COLO829 (cell line): ENCODE measurements at regions not wholly inside any gene's neighbourhood (a gene's known extent, or its start where the extent isn't known, plus 50 kb on each side); places are given as distances from the start of the nearest gene placed in this dataset.
"Not testable (repeated sequence)": the region's sequence is repeated elsewhere in the genome, so short reads cannot be mapped to it uniquely, and the experiment has no call there.

Experiments
- DNase-seq: peaks from one replicate; pipeline ENCODE4 v3.0.0; 2012; ENCODE audit warnings: low spot score

- no peak for DNase-seq
Observed at GRCh38 chr1:212495766-212496494, 63.2 kb downstream of the NENF start.

DNA sequence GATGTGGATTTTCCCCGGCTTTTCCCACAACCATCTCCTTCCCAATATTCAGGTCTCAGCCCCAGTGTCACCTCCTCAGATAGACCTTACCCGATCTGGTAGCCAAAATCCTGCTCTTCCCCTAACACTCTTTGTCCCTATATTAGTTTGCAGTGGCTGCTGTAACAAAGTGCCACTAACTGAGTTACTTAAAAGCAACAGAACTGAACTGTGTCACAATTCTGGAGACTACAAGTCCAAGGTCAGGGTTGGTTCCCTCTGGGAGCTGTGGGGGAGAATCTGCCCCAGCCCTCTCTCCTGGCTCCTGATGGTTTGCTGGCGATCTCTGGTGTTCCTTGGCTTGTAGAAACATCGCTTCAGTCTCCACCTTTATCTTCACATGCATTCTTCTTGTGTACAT, 64.0 kb downstream of the NENF start:
- no peak for DNase-seq

GRCh38 chr1:212497553-212497952, 64.8 kb downstream of the NENF start:
- DNase-seq: no peak

GRCh38 chr1:212498283-212499040, 65.7 kb downstream of the NENF start:
- DNase-seq: peak; percentile 35

DNA sequence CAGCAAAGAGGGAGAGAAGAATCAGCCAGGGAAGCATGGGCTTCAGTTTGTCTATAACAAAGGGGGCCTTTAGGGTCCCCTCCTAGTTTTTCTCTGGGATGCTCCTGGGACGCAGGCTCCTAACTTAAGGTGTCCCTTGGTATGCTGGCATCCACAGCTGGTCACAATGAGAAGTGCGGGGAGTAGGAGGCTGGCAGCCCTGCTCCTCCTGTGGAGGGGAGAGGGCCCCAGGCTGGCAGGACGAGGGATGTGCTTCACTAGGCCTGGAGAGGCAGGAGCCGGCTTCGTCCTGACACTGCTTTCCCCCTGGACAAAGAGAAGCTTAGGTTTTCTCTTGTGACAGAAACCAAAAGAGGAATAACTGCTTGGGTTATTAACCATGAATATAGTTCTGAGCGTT, 67.6 kb downstream of the NENF start:
- no peak for DNase-seq

- DNase-seq: no peak
Observed at GRCh38 chr1:212500983-212501382, 68.3 kb downstream of the NENF start.

DNA sequence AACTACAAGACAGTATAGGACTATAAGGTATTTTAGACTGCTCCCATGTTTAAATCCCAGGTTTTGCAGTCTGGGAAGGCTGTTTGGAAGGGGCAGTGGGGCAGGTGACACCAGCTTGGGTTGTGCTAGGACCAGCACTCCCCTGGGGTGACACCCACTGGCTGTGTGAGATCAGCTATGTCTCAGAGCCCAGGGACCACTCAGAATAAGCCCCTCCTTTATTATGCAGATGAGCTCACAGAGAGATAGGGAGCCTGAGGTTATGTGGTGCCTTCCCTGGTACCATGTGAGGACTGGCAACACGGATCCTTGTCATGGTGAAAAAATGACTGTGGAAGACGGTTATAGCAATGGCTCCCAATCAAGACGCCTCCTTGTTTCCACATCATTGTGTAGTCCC, 71.0 kb downstream of the NENF start:
- DNase-seq: no peak

DNA sequence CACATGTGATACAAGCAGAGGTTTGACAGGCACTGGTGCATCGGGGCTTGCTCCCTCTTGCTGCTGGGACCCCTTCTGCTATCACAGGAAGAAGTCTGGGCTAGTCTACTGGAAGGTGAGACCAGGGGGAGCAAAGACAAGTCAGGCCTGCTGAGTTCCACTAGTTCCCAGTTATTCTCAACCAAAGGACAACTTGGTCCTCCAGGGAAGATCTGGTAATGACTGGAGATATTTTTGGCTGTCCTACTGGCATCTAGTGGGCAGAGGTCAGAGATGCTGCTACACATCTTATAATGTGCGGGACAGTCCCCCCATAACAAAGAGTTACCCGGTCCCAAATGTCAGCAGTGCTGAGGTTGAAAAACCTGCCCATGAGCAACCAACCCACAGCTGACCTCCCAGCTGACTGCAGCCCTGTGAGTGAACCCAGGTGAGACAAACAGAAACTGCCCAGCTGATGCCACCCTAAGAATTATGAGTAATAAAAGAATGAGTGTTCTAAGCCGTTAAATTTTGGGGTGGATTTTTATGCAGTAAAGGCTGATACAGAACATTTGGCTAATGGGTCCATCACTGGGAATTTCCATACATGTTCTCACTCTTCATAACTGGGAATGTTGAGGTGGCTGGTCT, 71.6 kb downstream of the NENF start:
- no peak for DNase-seq

- DNase-seq: no peak
Observed at GRCh38 chr1:212506666-212507065, 73.9 kb downstream of the NENF start.

DNA sequence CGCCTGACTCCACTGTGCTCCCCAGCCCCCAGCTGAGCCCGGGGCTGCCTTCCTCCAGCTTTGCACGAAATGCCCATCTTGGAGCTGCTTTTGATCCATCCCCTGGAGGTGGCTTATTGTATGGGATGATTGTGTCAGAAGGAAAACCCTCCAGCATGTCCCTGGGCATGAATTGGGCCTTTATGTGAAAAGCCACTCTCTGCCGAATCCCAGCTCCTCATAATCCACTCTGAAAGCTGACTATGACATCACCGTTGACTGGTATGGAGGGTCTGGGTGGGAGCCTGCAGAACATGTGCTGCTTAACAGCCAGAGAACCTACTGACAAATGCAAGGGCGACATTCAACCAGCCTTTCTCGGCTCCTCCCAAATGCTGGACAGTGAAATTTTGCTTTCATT, 74.6 kb downstream of the NENF start:
- DNase-seq: peak; percentile 47

- DNase-seq: no peak
Observed at GRCh38 chr1:212512816-212513559, 80.3 kb downstream of the NENF start.

- DNase-seq: no peak
Observed at GRCh38 chr1:212513586-212513985, 80.9 kb downstream of the NENF start.

- DNase-seq: no peak
Observed at GRCh38 chr1:212514056-212514614, 81.4 kb downstream of the NENF start.

DNA sequence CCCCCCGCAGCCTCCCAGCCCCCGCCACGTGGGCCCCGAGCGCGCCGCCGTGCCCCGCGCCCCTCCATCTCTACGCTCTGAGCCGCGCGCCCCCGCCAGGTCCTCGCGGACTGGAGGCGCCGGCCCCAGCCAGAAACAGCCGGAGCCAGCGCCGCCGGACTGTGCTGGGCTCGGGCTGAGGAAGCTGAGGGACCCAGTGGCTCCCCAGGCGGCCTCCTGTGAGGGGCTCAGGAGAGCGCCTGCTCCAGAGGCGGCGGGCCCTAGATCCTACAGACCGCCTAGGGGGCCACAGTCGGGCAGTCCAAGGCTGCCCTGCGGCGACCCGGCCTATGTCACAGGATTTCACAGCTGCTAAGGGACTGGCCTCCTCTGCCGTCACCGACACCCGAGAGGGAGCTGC, 82.1 kb downstream of the NENF start:
- DNase-seq: no peak

- no peak for DNase-seq
Observed at GRCh38 chr1:212515329-212515760, 82.6 kb downstream of the NENF start.

DNA sequence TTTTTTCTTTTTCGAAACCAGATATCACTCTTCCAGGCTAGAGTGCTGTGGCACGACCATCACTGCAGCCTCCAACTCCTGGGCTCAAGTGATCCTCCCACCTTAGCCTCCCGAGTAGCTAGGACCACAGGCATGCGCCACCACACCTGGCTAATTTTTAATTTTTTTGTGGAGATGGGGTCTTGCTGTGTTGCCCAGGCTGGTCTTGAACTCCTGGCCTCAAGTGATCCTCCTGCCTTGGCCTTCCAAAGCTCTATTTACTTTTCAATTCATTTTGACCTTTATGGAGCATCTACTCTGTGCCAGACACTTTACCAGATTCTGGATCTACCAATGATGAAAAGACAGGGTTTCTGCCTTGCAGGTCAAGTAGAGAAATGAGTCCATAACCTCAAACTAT, 83.3 kb downstream of the NENF start:
- not testable (repeated sequence) for DNase-seq

- peak; percentile 36 for DNase-seq
Observed at GRCh38 chr1:212518188-212519054, 85.7 kb downstream of the NENF start.

- DNase-seq: no peak
Observed at GRCh38 chr1:212519131-212519530, 86.4 kb downstream of the NENF start.

DNA sequence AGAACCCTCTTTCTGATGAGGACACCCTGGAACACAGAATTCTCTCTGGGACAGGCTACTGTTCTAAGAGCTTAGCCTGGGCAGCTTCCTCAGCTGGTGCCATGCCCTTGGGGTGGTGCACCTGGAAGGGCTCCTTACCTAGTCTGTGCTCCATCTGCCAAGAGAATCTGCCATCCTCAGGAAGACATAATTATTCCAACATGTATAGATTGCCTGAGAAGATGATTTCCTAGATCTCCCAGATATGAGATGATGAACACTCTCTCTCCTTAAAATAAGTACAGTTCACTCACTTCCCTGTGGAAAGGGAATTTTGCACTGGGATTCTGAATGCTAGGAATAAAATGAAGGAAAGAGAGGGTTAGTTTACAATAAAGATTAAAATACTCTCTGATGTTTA, 87.6 kb downstream of the NENF start:
- no peak for DNase-seq

DNA sequence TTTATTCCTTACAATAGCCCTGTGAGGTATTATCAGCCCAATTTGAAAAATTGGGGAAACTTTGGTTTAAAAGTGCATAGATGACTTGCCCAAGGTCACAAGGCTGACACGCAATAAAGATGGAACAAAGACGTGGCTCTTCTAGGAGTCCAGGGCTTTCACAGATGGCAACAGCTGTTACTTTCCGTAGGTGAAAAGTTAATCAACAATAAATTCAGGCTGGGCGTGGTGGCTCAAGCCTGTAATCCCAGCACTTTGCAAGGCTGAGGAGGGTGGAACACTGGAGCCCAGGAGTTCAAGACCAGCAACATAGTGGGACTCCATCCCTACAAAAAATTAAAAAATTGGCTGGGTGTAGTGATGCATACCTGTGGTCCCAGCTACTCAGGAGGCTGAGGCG, 87.8 kb upstream of the ATF3 start:
- no peak for DNase-seq

DNA sequence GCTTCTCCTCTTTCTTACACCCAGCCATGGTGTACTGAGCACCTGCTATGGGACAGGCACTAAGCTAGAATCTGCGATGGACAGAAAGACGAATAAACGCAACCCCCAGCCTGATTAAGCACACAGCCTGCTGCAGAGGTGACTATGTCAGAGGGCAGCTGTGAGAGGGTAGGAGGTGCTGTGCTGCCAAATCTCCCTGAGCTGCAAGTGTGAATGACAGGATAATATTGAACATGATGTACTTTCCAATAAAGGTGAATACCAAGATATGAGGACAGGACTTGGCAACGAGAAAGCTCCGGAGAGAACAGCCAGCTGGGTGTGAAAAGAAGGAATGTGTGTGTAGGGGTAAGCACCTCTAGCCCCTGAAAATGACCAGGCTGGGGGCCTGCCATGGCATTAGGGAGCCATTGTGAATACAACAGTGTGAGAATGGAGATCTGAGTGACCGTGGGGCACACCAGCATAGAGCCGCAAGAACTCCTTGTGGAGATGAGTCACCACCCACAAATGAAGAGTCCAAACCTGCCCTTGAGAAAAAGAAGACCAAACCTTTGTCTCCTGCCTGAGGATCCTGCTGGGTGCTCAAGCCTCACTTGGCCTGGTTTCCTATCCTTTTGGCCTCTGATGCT, 83.0 kb upstream of the ATF3 start:
- DNase-seq: no peak
